ENCODE measurements at regions not wholly inside any gene's neighbourhood (a gene's known extent, or its start where the extent isn't known, plus 50 kb on each side); places are given as distances from the start of the nearest gene placed in this dataset.

DNA sequence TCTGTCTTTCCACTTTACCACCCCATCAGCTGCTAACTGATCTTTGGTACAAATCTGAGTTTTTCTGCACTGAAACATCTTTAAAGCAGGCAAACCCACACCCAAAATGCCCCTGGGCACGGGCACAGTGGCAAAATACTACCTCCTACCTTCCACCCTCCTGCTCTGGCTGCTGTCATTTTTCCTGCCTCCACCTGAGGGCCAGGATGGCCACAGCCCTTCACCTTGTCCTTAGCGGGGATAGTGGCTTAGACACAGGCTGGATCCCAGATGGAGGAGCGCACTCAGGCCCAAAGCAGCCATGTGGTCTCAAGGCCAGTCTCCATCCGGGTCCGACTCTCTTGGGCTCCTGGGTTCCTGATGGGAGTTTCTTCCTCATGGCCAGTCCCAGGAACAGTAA lies 98.3 kb downstream of the HIF1AN start:
- TF ChIP-seq POLR2A (IDR thresholded peaks at IDR 0.05) (no peak), POLR2AphosphoS5 (IDR thresholded peaks at IDR 0.05) (no peak), EP300 (IDR thresholded peaks at IDR 0.05) (no peak)
- TF ChIP-seq, protein P1, sequence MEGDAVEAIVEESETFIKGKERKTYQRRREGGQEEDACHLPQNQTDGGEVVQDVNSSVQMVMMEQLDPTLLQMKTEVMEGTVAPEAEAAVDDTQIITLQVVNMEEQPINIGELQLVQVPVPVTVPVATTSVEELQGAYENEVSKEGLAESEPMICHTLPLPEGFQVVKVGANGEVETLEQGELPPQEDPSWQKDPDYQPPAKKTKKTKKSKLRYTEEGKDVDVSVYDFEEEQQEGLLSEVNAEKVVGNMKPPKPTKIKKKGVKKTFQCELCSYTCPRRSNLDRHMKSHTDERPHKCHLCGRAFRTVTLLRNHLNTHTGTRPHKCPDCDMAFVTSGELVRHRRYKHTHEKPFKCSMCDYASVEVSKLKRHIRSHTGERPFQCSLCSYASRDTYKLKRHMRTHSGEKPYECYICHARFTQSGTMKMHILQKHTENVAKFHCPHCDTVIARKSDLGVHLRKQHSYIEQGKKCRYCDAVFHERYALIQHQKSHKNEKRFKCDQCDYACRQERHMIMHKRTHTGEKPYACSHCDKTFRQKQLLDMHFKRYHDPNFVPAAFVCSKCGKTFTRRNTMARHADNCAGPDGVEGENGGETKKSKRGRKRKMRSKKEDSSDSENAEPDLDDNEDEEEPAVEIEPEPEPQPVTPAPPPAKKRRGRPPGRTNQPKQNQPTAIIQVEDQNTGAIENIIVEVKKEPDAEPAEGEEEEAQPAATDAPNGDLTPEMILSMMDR (IDR thresholded peaks at IDR 0.05) = no peak
